RWPE2 (cell line): ENCODE measurements at regions not wholly inside any gene's neighbourhood (a gene's known extent, or its start where the extent isn't known, plus 50 kb on each side); places are given as distances from the start of the nearest gene placed in this dataset.

Source experiments
- ATAC-seq: fragments of 200-7000 bp; cut with Tn5 transposase; 3 replicates; pipeline ENCODE4 v1.9.1; 2021; ENCODE audit warnings: low read depth
- DNase-seq: peaks from one replicate; pipeline ENCODE4 v3.0.0-alpha.2; 2020; ENCODE audit warnings: low spot score
- H3K27ac ChIP-seq: fragments of 450-650 bp; 2 replicates; pipeline ENCODE4 v1.5.1; 2017; ENCODE audit warnings: mild to moderate bottlenecking; ENCODE audit not compliant: poor library complexity, severe bottlenecking
- H3K27me3 ChIP-seq: fragments of 250-450 bp; sonication (Bioruptor Pico); 2 replicates; pipeline ENCODE4 v1.5.1; 2021; ENCODE audit warnings: mild to moderate bottlenecking, moderate library complexity; ENCODE audit not compliant: insufficient read depth, poor library complexity, severe bottlenecking
- H3K36me3 ChIP-seq: fragments of 250-450 bp; sonication (Bioruptor Pico); 2 replicates; pipeline ENCODE4 v1.5.1; 2020; ENCODE audit warnings: low read depth, mild to moderate bottlenecking, moderate library complexity
- H3K4me1 ChIP-seq: fragments of 250-450 bp; sonication (Bioruptor Pico); 2 replicates; pipeline ENCODE4 v1.5.1; 2021; ENCODE audit warnings: mild to moderate bottlenecking, moderate library complexity; ENCODE audit not compliant: insufficient read depth, poor library complexity, severe bottlenecking
- H3K4me3 ChIP-seq: fragments of 250-450 bp; sonication (Bioruptor Pico); 2 replicates; pipeline ENCODE4 v1.5.1; 2021; ENCODE audit warnings: mild to moderate bottlenecking, moderate library complexity; ENCODE audit not compliant: severe bottlenecking
- H3K9me3 ChIP-seq: fragments of 250-450 bp; sonication (Bioruptor Pico); 2 replicates; pipeline ENCODE4 v1.5.1; 2021; ENCODE audit warnings: mild to moderate bottlenecking, moderate library complexity; ENCODE audit not compliant: severe bottlenecking
- TF ChIP-seq, protein P1 (sequence below): fragments of 450-650 bp; IDR thresholded peaks from one replicate; pipeline ENCODE4 v1.5.1; 2017; ENCODE audit warnings: mild to moderate bottlenecking, moderate library complexity; ENCODE audit not compliant: poor library complexity, severe bottlenecking

DNA sequence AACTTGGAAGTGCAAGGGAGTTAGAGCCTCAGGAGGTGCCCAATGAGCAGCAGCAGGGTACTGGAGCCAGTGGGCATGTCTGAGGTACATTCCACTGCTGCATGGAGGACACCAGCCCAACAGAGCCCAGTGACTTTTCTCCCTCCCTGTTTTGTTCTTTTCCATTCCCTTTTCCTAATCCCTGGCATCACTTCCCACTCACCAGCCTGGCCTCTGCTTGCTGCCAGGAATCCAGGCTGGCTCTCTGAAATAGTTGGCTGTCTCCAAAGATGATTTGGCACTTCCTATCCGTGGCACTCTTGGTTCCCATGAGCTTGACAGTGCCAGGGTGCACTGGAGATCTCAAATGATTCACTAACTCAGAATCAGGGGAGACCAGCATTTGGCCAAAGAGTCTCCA lies 97.7 kb upstream of the ZPBP start:
- TF ChIP-seq, protein P1, sequence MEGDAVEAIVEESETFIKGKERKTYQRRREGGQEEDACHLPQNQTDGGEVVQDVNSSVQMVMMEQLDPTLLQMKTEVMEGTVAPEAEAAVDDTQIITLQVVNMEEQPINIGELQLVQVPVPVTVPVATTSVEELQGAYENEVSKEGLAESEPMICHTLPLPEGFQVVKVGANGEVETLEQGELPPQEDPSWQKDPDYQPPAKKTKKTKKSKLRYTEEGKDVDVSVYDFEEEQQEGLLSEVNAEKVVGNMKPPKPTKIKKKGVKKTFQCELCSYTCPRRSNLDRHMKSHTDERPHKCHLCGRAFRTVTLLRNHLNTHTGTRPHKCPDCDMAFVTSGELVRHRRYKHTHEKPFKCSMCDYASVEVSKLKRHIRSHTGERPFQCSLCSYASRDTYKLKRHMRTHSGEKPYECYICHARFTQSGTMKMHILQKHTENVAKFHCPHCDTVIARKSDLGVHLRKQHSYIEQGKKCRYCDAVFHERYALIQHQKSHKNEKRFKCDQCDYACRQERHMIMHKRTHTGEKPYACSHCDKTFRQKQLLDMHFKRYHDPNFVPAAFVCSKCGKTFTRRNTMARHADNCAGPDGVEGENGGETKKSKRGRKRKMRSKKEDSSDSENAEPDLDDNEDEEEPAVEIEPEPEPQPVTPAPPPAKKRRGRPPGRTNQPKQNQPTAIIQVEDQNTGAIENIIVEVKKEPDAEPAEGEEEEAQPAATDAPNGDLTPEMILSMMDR = no peak
- no peak for ATAC-seq

DNA sequence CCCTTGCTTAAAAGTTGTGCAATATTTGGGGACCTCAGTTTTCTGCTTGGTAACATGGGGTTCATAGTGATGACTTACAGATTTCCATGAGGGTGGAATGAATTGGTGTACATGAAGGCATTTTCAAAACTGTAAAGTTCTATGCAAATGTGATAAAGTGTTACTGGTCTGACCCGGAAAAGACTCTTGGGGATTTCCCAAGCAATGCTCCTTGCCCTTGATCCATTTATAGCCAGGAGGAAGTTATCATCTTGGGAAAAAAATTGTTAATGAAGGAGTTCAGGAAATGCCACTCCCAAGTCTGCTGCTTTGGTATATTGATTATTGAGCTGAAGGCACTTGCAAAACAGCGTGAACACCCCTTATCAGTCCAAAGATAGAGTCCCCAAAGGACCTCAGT lies 96.3 kb upstream of the ZPBP start:
- Histone ChIP-seq H3K4me3 (no peak overlapping the region), H3K36me3 (no peaks in the 10 kb centered on the region), H3K27ac (no peak overlapping the region), H3K27me3 (peaks cover 6% of the 10 kb centered on the region), H3K4me1 (no peaks in the 10 kb centered on the region), H3K9me3 (no peaks in the 10 kb centered on the region)
- ATAC-seq = no peak
- DNase-seq = no peak
- TF ChIP-seq, protein P1 = no peak

More for the DNA sequence above, 97.7 kb upstream of the ZPBP start:
- H3K9me3 ChIP-seq = no peaks in the 10 kb centered on the region
- no peak overlapping the region for H3K27ac ChIP-seq
- peaks cover 6% of the 10 kb centered on the region for H3K27me3 ChIP-seq
- no peak overlapping the region for H3K4me3 ChIP-seq
- no peak for DNase-seq
- no peaks in the 10 kb centered on the region for H3K4me1 ChIP-seq
- no peaks in the 10 kb centered on the region for H3K36me3 ChIP-seq

DNA sequence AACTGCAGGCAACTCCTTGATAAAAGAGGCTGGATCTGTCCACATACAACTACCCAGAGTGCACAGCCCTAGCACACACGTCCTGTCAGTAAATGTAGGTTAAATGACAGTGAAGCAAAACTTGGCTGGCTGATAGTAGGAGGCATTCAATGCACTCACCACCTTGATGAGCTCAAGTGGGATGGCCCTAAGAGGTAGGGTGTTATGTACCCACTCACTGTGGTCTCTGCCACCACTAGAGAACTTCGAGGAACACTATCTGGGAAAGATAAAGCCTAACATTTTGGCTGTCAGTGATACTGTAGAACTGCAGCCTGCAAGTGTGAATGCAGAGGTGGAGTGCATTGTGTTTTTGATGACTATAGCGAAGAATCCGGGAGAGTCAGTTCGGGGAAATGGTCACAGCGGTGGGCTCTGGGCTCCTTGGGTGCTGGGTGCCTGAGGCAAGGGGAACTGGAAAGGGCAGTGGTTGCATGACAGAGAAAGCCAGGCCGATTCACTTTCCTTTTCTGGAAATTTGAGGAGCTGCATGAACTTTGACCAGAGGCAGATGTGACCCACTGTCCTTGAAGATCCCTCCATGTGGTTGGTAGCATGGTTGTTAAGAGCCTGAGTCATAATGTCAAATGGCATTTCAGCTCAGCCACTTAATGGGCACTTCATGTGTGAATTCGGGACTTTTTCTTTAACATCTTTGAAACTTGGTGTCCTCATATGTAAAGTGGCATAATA lies 93.1 kb upstream of the ZPBP start:
- H3K4me1 ChIP-seq = no peaks in the 10 kb centered on the region
- no peak for DNase-seq
- H3K36me3 ChIP-seq = no peaks in the 10 kb centered on the region
- H3K4me3 ChIP-seq = no peak overlapping the region
- no peak overlapping the region for H3K27ac ChIP-seq
- ATAC-seq = no peak
- peaks cover 3% of the 10 kb centered on the region for H3K27me3 ChIP-seq
- TF ChIP-seq, protein P1 = no peak
- no peaks in the 10 kb centered on the region for H3K9me3 ChIP-seq

DNA sequence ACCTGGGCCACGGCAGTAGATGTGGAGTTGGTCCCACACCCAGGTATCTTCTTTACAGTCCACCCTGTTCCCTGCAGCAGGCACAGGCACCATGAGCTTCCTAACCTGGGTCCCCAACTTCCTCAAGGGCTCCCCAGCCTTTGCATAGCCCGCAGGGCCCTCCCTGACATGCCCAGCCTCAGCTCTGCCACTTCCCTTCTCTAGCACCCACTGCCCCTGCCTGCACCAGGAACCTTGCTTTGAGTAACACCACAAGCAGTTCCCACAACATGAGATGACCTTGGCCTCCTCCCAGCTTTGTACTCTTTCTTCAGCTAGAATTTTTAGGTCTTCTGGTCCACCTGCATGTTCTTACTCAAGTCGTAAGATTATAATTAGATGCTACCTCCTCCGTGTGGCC lies 92.2 kb upstream of the ZPBP start:
- Histone ChIP-seq H3K36me3 (no peaks in the 10 kb centered on the region), H3K4me1 (no peaks in the 10 kb centered on the region), H3K4me3 (no peak overlapping the region), H3K9me3 (no peaks in the 10 kb centered on the region), H3K27me3 (peaks cover 8% of the 10 kb centered on the region), H3K27ac (no peak overlapping the region)
- TF ChIP-seq, protein P1 = no peak
- DNase-seq = no peak
- ATAC-seq = no peak

DNA sequence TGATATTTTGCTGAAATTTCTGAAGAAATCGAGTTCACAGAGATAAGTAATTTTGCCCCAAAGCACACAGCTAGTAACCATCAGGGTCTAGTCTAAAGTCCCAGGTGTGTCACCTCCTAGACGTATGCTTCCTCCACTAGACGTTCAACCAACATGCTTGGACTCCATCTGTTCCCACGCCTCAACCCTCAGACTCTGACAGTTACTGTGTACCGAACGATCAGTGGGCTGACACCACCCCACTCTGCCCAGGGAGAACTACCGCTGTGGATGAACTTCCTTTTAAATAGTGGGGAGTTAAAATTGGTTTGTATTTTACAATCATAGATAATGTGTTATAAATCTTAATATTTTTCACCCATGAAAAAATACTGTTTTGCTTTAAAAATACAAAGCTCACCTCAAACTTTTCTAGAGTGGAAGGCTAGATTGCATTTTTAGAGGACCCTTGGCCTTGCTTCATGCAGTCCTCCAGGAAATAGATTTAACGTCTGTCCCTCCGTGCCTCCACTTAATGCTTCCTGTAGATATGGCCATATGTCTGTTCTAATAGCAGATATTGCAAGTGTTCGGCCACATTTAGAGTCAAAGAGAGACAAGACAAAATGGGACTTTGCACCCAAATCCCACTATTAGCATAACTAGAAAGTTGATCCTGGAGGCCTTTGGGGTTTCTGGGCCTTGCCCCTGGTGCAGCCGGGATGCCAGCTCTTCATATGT lies 91.4 kb upstream of the ZPBP start:
- ATAC-seq = no peak
- peaks cover 11% of the 10 kb centered on the region for H3K27me3 ChIP-seq
- H3K9me3 ChIP-seq = no peaks in the 10 kb centered on the region
- no peak for DNase-seq
- no peak overlapping the region for H3K4me3 ChIP-seq
- H3K27ac ChIP-seq = no peak overlapping the region
- H3K36me3 ChIP-seq = no peaks in the 10 kb centered on the region
- TF ChIP-seq, protein P1 = no peak
- H3K4me1 ChIP-seq = no peaks in the 10 kb centered on the region
